Caco-2 (cell line): ENCODE measurements at regions not wholly inside any gene's neighbourhood (a gene's known extent, or its start where the extent isn't known, plus 50 kb on each side); places are given as distances from the start of the nearest gene placed in this dataset.

Source experiments
- BruUV-seq: library from RNA; stranded (reverse); fragments of 400-500 nt; replicated peaks from 2 replicates; lab custom pipeline; 2021; lab: Mats Ljungman, UMichigan
- CTCF ChIA-PET: fragments of 300-600 bp; sonication (Branson Sonifier 250); formaldehyde crosslinking; loops from one replicate; lab custom pipeline; 2022; ENCODE audit warnings: antibody characterized with exemption; lab: Charles Lee
- POLR2A ChIA-PET: fragments of 300-600 bp; sonication (Branson Sonifier 250); formaldehyde crosslinking; loops from one replicate; lab custom pipeline; 2022; ENCODE audit warnings: antibody characterized with exemption; lab: Charles Lee
- DNase-seq, 2 experiments: peaks; one replicate each; pipeline versions ENCODE4 v3.0.0 to v3.0.0-alpha.2; 2020 to 2022
- H3K27me3 ChIP-seq: replicated peaks from 2 replicates; pipeline ENCODE4 v1.6.0; 2011; ENCODE audit warnings: low read length; ENCODE audit not compliant: control insufficient read depth, insufficient read depth
- H3K36me3 ChIP-seq: 2 replicates; pipeline ENCODE4 v1.5.1; 2011; ENCODE audit warnings: low read length; ENCODE audit not compliant: control insufficient read depth, insufficient read depth
- H3K4me1 ChIP-seq: fragments of 250-450 bp; sonication (Bioruptor Pico); 2 replicates; pipeline ENCODE4 v1.5.1; 2020; ENCODE audit warnings: mild to moderate bottlenecking
- H3K4me3 ChIP-seq: 2 replicates; pipeline ENCODE4 v1.5.1; 2011; ENCODE audit warnings: low read depth, mild to moderate bottlenecking, control low read depth, low read length
- H3K9me3 ChIP-seq: fragments of 250-450 bp; sonication (Bioruptor Pico); 2 replicates; pipeline ENCODE4 v1.5.1; 2020; ENCODE audit warnings: mild to moderate bottlenecking, moderate library complexity
- H3K27ac Mint-ChIP-seq: one replicate; pipeline ENCODE4 v1.8.0; 2022; ENCODE audit warnings: mixed read lengths; ENCODE audit not compliant: unreplicated experiment
- H3K27me3 Mint-ChIP-seq: one replicate; pipeline ENCODE4 v1.8.0; 2022; ENCODE audit warnings: mixed read lengths; ENCODE audit not compliant: insufficient read depth, unreplicated experiment
- H3K36me3 Mint-ChIP-seq: one replicate; pipeline ENCODE4 v1.8.0; 2022; ENCODE audit warnings: mild to moderate bottlenecking, mixed read lengths; ENCODE audit not compliant: insufficient read depth, unreplicated experiment
- H3K4me1 Mint-ChIP-seq: one replicate; pipeline ENCODE4 v1.8.0; 2022; ENCODE audit warnings: low read depth, mixed read lengths; ENCODE audit not compliant: unreplicated experiment
- H3K4me3 Mint-ChIP-seq: one replicate; pipeline ENCODE4 v1.8.0; 2022; ENCODE audit warnings: mild to moderate bottlenecking, moderate library complexity, mixed read lengths; ENCODE audit not compliant: unreplicated experiment
- H3K9me3 Mint-ChIP-seq: one replicate; pipeline ENCODE4 v1.8.0; 2022; ENCODE audit warnings: mixed read lengths; ENCODE audit not compliant: unreplicated experiment
- CTCF ChIP-seq, 2 experiments: fragments of 200-600 bp in 1 of 2; IDR thresholded peaks; 1 replicate in 1 of 2; 2 replicates in 1 of 2; pipeline versions ENCODE4 v1.5.1 to v1.8.0; 2011 to 2022; ENCODE audit warnings: antibody characterized with exemption in 1 of 2, control low read depth in 1 of 2, inconsistent platforms in 1 of 2, low read depth in 1 of 2, low read length in 1 of 2, mild to moderate bottlenecking in 1 of 2, moderate library complexity in 1 of 2; ENCODE audit not compliant: insufficient read depth in 1 of 2, severe bottlenecking in 1 of 2, unreplicated experiment in 1 of 2
- intact Hi-C: fragments of 100-400 bp; cut with micrococcal nuclease; formaldehyde crosslinking; loops from one replicate; pipeline ENCODE4 v1.10.0; 2022; ENCODE audit not compliant: unreplicated experiment

- no peaks in the 10 kb centered on the region for H3K27me3 ChIP-seq
- H3K36me3 ChIP-seq, result 0 out of 2 replicates have a peak, but pooled peaks cover 1% of the 10 kb centered on the region
- no peaks in the 10 kb centered on the region for H3K9me3 ChIP-seq
- intact Hi-C loops, result no loop called here
- H3K36me3 Mint-ChIP-seq, result no peaks in the 10 kb centered on the region
- no peak for TF ChIP-seq CTCF (IDR thresholded peaks at IDR 0.05; ENCODE audit: insufficient read depth in 1 of 2, low read depth in 1 of 2, low read length in 1 of 2, severe bottlenecking in 1 of 2, unreplicated experiment in 1 of 2)
- H3K4me1 Mint-ChIP-seq, result peaks cover 22% of the 10 kb centered on the region
- H3K27ac Mint-ChIP-seq, result no peak overlapping the region
- no peaks in the 10 kb centered on the region for H3K27me3 Mint-ChIP-seq
- BruUV-seq, result no TSS peak
- peaks cover 9% of the 10 kb centered on the region; the same call in 1 of the 2 replicates for H3K4me1 ChIP-seq
- ChIA-PET CTCF (no interaction called here), POLR2A (no interaction called here)
- peaks cover 6% of the 10 kb centered on the region for H3K9me3 Mint-ChIP-seq
- no peak for DNase-seq
- no peak overlapping the region for H3K4me3 Mint-ChIP-seq
- H3K4me3 ChIP-seq, result no peak overlapping the region
Measured at GRCh38 chr20:19908576-19908975, 108.6 kb upstream of the NAA20 start.

GRCh38 chr20:19909725-19910124 is 107.4 kb upstream of the NAA20 start:
- CTCF ChIA-PET, result no interaction called here
- Mint-ChIP-seq H3K4me1 (peaks cover 33% of the 10 kb centered on the region), H3K27ac (no peak overlapping the region), H3K36me3 (no peaks in the 10 kb centered on the region), H3K27me3 (no peaks in the 10 kb centered on the region), H3K4me3 (no peak overlapping the region), H3K9me3 (peaks cover 10% of the 10 kb centered on the region)
- TF ChIP-seq CTCF (IDR thresholded peaks at IDR 0.05; ENCODE audit: insufficient read depth in 1 of 2, low read depth in 1 of 2, low read length in 1 of 2, severe bottlenecking in 1 of 2, unreplicated experiment in 1 of 2), result no peak
- POLR2A ChIA-PET, result no interaction called here
- Histone ChIP-seq H3K4me3 (no peak overlapping the region), H3K9me3 (no peaks in the 10 kb centered on the region), H3K4me1 (peaks cover 17% of the 10 kb centered on the region), H3K27me3 (no peaks in the 10 kb centered on the region), H3K36me3 (0 out of 2 replicates have a peak, but pooled peaks cover 1% of the 10 kb centered on the region)
- DNase-seq, result no peak
- intact Hi-C loops, result no loop called here
- no TSS peak for BruUV-seq

- CTCF ChIA-PET, result interaction anchor here (0.5 kb wide), 1 partner anchor 328 kb away, joined by 5 read pairs; no protein-coding TSS in a partner anchor
- peaks cover 41% of the 10 kb centered on the region for H3K4me1 Mint-ChIP-seq
Measured at GRCh38 chr20:19911810-19912382, 105.3 kb upstream of the NAA20 start.

More at GRCh38 chr20:19911810-19912382, 105.3 kb upstream of the NAA20 start:
- POLR2A ChIA-PET, result no interaction called here
- intact Hi-C loops, result no loop called here
- peak overlapping the region; percentile 3 for H3K27ac Mint-ChIP-seq
- 0 out of 2 replicates have a peak, but pooled peaks cover 1% of the 10 kb centered on the region for H3K36me3 ChIP-seq
- BruUV-seq, result no TSS peak
- no peaks in the 10 kb centered on the region for H3K36me3 Mint-ChIP-seq
- DNase-seq, result no peak
- no peaks in the 10 kb centered on the region for H3K9me3 ChIP-seq
- no peaks in the 10 kb centered on the region for H3K27me3 Mint-ChIP-seq
- H3K9me3 Mint-ChIP-seq, result peaks cover 10% of the 10 kb centered on the region
- H3K27me3 ChIP-seq, result no peaks in the 10 kb centered on the region
- no peak for TF ChIP-seq CTCF (IDR thresholded peaks at IDR 0.05; ENCODE audit: insufficient read depth in 1 of 2, low read depth in 1 of 2, low read length in 1 of 2, severe bottlenecking in 1 of 2, unreplicated experiment in 1 of 2)
- H3K4me1 ChIP-seq, result peaks cover 26% of the 10 kb centered on the region
- no peak overlapping the region for H3K4me3 Mint-ChIP-seq
- no peak overlapping the region for H3K4me3 ChIP-seq
